Prostate gland (tissue), 2 donors: ENCODE measurements at regions not wholly inside any gene's neighbourhood (a gene's known extent, or its start where the extent isn't known, plus 50 kb on each side); places are given as distances from the start of the nearest gene placed in this dataset.

Experiments used
- POLR2A ChIP-seq: fragments of 450-650 bp; IDR thresholded peaks from one replicate; pipeline ENCODE4 v1.6.1; 2016; ENCODE audit warnings: antibody characterized with exemption, mild to moderate bottlenecking
- TF ChIP-seq, protein P1 (sequence below), 4 experiments: fragments of 200-600 bp in 2 of 4; fragments of 450-650 bp in 2 of 4; sonication (generic) in 2 of 4; IDR thresholded peaks; 1 replicate in 3 of 4; 2 replicates in 1 of 4; pipeline ENCODE4 v1.5.1; 2016 to 2019; ENCODE audit warnings: antibody characterized with exemption in 4 of 4, mild to moderate bottlenecking in 2 of 4, moderate library complexity in 2 of 4

DNA sequence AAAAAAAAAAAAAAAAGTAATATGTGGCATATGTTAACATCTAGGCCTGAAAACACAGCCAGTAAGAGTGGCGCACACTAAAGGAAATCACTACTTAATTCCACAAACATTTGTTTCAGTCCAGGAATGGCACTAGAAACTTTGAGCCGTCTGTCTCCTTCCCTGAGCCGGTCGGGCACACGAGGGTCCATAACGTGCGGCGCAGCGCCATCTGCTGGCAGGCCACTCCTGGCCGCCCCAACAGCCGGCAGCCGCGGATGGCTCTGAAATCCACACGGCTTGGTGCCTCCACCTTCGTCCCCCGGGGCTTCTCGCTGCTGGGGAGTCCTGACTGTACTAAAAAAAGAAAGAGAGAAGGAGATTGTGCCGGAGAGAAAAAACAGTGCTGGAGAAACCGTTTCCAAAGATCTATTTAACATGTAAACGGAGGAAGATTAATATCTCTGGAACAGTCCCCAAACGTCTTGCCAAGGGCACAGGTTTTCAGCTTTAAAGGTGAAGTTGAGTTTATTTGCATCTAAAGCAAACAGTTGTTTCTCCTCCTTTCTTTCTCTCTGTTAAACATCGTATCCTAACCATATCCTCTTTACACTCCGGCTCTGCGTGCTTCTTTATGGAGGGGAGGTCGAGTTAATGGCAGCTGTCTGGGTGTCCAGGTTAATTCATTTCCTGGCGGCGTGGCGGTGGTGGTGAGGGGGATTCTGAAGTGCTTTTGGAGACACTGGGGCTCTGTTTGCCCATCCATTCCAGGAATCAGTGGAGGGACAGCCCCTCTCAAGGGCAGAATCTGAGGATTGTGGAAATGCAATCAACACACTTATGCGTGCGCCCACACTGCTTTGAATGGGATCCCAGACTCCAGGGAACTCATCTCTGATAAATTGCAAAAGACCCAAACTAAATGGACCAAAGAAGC, 611.3 kb upstream of the SALL1 start:
- TF ChIP-seq, protein P1, sequence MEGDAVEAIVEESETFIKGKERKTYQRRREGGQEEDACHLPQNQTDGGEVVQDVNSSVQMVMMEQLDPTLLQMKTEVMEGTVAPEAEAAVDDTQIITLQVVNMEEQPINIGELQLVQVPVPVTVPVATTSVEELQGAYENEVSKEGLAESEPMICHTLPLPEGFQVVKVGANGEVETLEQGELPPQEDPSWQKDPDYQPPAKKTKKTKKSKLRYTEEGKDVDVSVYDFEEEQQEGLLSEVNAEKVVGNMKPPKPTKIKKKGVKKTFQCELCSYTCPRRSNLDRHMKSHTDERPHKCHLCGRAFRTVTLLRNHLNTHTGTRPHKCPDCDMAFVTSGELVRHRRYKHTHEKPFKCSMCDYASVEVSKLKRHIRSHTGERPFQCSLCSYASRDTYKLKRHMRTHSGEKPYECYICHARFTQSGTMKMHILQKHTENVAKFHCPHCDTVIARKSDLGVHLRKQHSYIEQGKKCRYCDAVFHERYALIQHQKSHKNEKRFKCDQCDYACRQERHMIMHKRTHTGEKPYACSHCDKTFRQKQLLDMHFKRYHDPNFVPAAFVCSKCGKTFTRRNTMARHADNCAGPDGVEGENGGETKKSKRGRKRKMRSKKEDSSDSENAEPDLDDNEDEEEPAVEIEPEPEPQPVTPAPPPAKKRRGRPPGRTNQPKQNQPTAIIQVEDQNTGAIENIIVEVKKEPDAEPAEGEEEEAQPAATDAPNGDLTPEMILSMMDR (IDR thresholded peaks at IDR 0.05) = peak; percentile 54 to 88 (median 80)
- TF ChIP-seq POLR2A = no peak
